LNCaP clone FGC (cell line): ENCODE measurements at regions not wholly inside any gene's neighbourhood (a gene's known extent, or its start where the extent isn't known, plus 50 kb on each side); places are given as distances from the start of the nearest gene placed in this dataset.

ENCODE experiments used
- DNase-seq: peaks from one replicate; pipeline ENCODE4 v3.0.0-alpha.2; 2011; ENCODE audit warnings: low read depth
- H3K4me3 ChIP-seq: 2 replicates; pipeline ENCODE4 v1.5.1; 2011; ENCODE audit warnings: mild to moderate bottlenecking, low read depth, low read length, control low read depth
- CTCF ChIP-seq: IDR thresholded peaks from 2 replicates; pipeline ENCODE4 v1.5.1; 2012; ENCODE audit warnings: mild to moderate bottlenecking; ENCODE audit not compliant: control insufficient read depth, insufficient read depth; ENCODE audit errors: extremely low read depth

GRCh38 chr3:59547874-59548273, 498.0 kb upstream of the CFAP20DC start:
- DNase-seq = no peak
- no peak for TF ChIP-seq CTCF

GRCh38 chr3:59546522-59546921, 496.7 kb upstream of the CFAP20DC start:
- no peak for DNase-seq
- TF ChIP-seq CTCF = no peak
- no peak overlapping the region for H3K4me3 ChIP-seq

More at GRCh38 chr3:59547874-59548273, 498.0 kb upstream of the CFAP20DC start:
- no peak overlapping the region for H3K4me3 ChIP-seq

GRCh38 chr3:59545374-59545773, 495.5 kb upstream of the CFAP20DC start:
- no peak for DNase-seq
- no peak for TF ChIP-seq CTCF
- H3K4me3 ChIP-seq = no peak overlapping the region

- DNase-seq = no peak
- no peak for TF ChIP-seq CTCF
- no peak overlapping the region for H3K4me3 ChIP-seq
Measured at GRCh38 chr3:59542276-59542675, 492.5 kb upstream of the CFAP20DC start.

- no peak for TF ChIP-seq CTCF
- H3K4me3 ChIP-seq = no peak overlapping the region
Measured at GRCh38 chr3:59540696-59541095, 490.9 kb upstream of the CFAP20DC start.

GRCh38 chr3:59540241-59540640, 490.4 kb upstream of the CFAP20DC start:
- no peak for TF ChIP-seq CTCF
- no peak overlapping the region for H3K4me3 ChIP-seq
- no peak for DNase-seq

More at GRCh38 chr3:59540696-59541095, 490.9 kb upstream of the CFAP20DC start:
- no peak for DNase-seq

GRCh38 chr3:59538753-59539432, 489.1 kb upstream of the CFAP20DC start:
- no peak for DNase-seq
- no peak for TF ChIP-seq CTCF
- H3K4me3 ChIP-seq = no peak overlapping the region
